ENCODE measurements at regions not wholly inside any gene's neighbourhood (a gene's known extent, or its start where the extent isn't known, plus 50 kb on each side); places are given as distances from the start of the nearest gene placed in this dataset.

- TF ChIP-seq CTCF (IDR thresholded peaks at IDR 0.05; ENCODE audit: extremely low read depth, low read depth, low read length), result no peak
- H3K4me3 ChIP-seq (ENCODE audit: insufficient read depth, low read length), result no peak overlapping the region
- DNase-seq (ENCODE audit: insufficient read length, low spot score, missing footprints), result no peak
Measured at GRCh38 chr6:126831461-126831860, 287.0 kb upstream of the RSPO3 start.

GRCh38 chr6:126842769-126843168, 275.7 kb upstream of the RSPO3 start:
- Histone ChIP-seq H3K27ac (ENCODE audit: low read depth, low read length) (no peak overlapping the region), H3K4me2 (ENCODE audit: insufficient read depth, low read length) (no peak overlapping the region), H2AFZ (ENCODE audit: low read length) (no peak overlapping the region), H3K4me1 (ENCODE audit: insufficient read depth, low read length) (no peaks in the 10 kb centered on the region), H3K79me2 (ENCODE audit: insufficient read depth, low read length) (no peaks in the 10 kb centered on the region), H3K36me3 (ENCODE audit: insufficient read depth, low read length) (no peaks in the 10 kb centered on the region), H4K20me1 (ENCODE audit: insufficient read depth, low read length) (no peaks in the 10 kb centered on the region), H3K27me3 (ENCODE audit: insufficient read depth, low read length) (no peaks in the 10 kb centered on the region), H3K9me3 (ENCODE audit: low read depth, low read length) (no peaks in the 10 kb centered on the region), H3K4me3 (ENCODE audit: insufficient read depth, low read length) (no peak overlapping the region)
- no peak for DNase-seq (ENCODE audit: insufficient read length, low spot score, missing footprints)
- no peak for TF ChIP-seq CTCF (IDR thresholded peaks at IDR 0.05; ENCODE audit: extremely low read depth, low read depth, low read length)

More at GRCh38 chr6:126831461-126831860, 287.0 kb upstream of the RSPO3 start:
- Histone ChIP-seq H3K27me3 (ENCODE audit: insufficient read depth, low read length) (no peaks in the 10 kb centered on the region), H2AFZ (ENCODE audit: low read length) (no peak overlapping the region), H3K9me3 (ENCODE audit: low read depth, low read length) (no peaks in the 10 kb centered on the region), H3K79me2 (ENCODE audit: insufficient read depth, low read length) (no peaks in the 10 kb centered on the region), H3K4me1 (ENCODE audit: insufficient read depth, low read length) (no peaks in the 10 kb centered on the region), H4K20me1 (ENCODE audit: insufficient read depth, low read length) (no peaks in the 10 kb centered on the region), H3K27ac (ENCODE audit: low read depth, low read length) (no peak overlapping the region), H3K36me3 (ENCODE audit: insufficient read depth, low read length) (no peaks in the 10 kb centered on the region), H3K4me2 (ENCODE audit: insufficient read depth, low read length) (no peak overlapping the region)

GRCh38 chr6:126848119-126848518, 270.4 kb upstream of the RSPO3 start:
- H2AFZ ChIP-seq (ENCODE audit: low read length), result no peak overlapping the region
- no peaks in the 10 kb centered on the region for H3K79me2 ChIP-seq (ENCODE audit: insufficient read depth, low read length)
- H3K4me1 ChIP-seq (ENCODE audit: insufficient read depth, low read length), result no peaks in the 10 kb centered on the region
- no peaks in the 10 kb centered on the region for H3K36me3 ChIP-seq (ENCODE audit: insufficient read depth, low read length)
- no peaks in the 10 kb centered on the region for H3K9me3 ChIP-seq (ENCODE audit: low read depth, low read length)
- H3K27me3 ChIP-seq (ENCODE audit: insufficient read depth, low read length), result no peaks in the 10 kb centered on the region
- no peaks in the 10 kb centered on the region for H4K20me1 ChIP-seq (ENCODE audit: insufficient read depth, low read length)
- no peak overlapping the region for H3K27ac ChIP-seq (ENCODE audit: low read depth, low read length)
- H3K4me2 ChIP-seq (ENCODE audit: insufficient read depth, low read length), result no peak overlapping the region
- no peak overlapping the region for H3K4me3 ChIP-seq (ENCODE audit: insufficient read depth, low read length)
- no peak for DNase-seq (ENCODE audit: insufficient read length, low spot score, missing footprints)
- TF ChIP-seq CTCF (IDR thresholded peaks at IDR 0.05; ENCODE audit: extremely low read depth, low read depth, low read length), result no peak

GRCh38 chr6:126867641-126868040, 250.8 kb upstream of the RSPO3 start:
- no peak for TF ChIP-seq CTCF (IDR thresholded peaks at IDR 0.05; ENCODE audit: extremely low read depth, low read depth, low read length)
- no peaks in the 10 kb centered on the region for H3K9me3 ChIP-seq (ENCODE audit: low read depth, low read length)

More at GRCh38 chr6:126867641-126868040, 250.8 kb upstream of the RSPO3 start:
- Histone ChIP-seq H4K20me1 (ENCODE audit: insufficient read depth, low read length) (no peaks in the 10 kb centered on the region), H3K36me3 (ENCODE audit: insufficient read depth, low read length) (no peaks in the 10 kb centered on the region), H3K4me1 (ENCODE audit: insufficient read depth, low read length) (no peaks in the 10 kb centered on the region), H2AFZ (ENCODE audit: low read length) (no peak overlapping the region), H3K27me3 (ENCODE audit: insufficient read depth, low read length) (no peaks in the 10 kb centered on the region), H3K27ac (ENCODE audit: low read depth, low read length) (no peak overlapping the region), H3K79me2 (ENCODE audit: insufficient read depth, low read length) (no peaks in the 10 kb centered on the region), H3K4me3 (ENCODE audit: insufficient read depth, low read length) (no peak overlapping the region), H3K4me2 (ENCODE audit: insufficient read depth, low read length) (no peak overlapping the region)
- no peak for DNase-seq (ENCODE audit: insufficient read length, low spot score, missing footprints)

All from osteoblast (primary cell).